ENCODE measurements at regions not wholly inside any gene's neighbourhood (a gene's known extent, or its start where the extent isn't known, plus 50 kb on each side); places are given as distances from the start of the nearest gene placed in this dataset.

- TF ChIP-seq POLR2A (IDR thresholded peaks at IDR 0.05): no peak
- TF ChIP-seq CTCF (IDR thresholded peaks at IDR 0.05): no peak
Observed at GRCh38 chr14:83294941-83295340, 1761.3 kb upstream of the SEL1L start.
